ENCODE measurements at regions not wholly inside any gene's neighbourhood (a gene's known extent, or its start where the extent isn't known, plus 50 kb on each side); places are given as distances from the start of the nearest gene placed in this dataset.

GRCh38 chr1:71157715-71158114 lies 76.9 kb upstream of the ZRANB2 start:
- TF ChIP-seq POLR2A (IDR thresholded peaks at IDR 0.05) = no peak
- no peak for TF ChIP-seq CTCF (IDR thresholded peaks at IDR 0.05)
- TF ChIP-seq POLR2AphosphoS5 (IDR thresholded peaks at IDR 0.05) = no peak
- TF ChIP-seq EP300 (IDR thresholded peaks at IDR 0.05) = no peak
- H3K27ac ChIP-seq = peak overlapping the region in 2 of 4 donors; percentile 37 to 48
- H3K9me3 ChIP-seq = no peaks in the 10 kb centered on the region
- H3K4me3 ChIP-seq = no peak overlapping the region
- H3K27me3 ChIP-seq = no peaks in the 10 kb centered on the region
- no peak for ATAC-seq (ENCODE audit: low FRiP score in 2 of 2)
- H3K36me3 ChIP-seq = no peaks in the 10 kb centered on the region
- peaks cover 0 to 8% (median 3%) of the 10 kb centered on the region in 4 donors for H3K4me1 ChIP-seq
- 71 to 88% methylated on average over 2 of the region's 2 CpGs for WGBS, 2 donors
- DNase-seq = no peak

GRCh38 chr1:71157151-71157550 lies 76.3 kb upstream of the ZRANB2 start:
- peak in 1 of 2 donors; percentile 35 for DNase-seq
- H3K4me1 ChIP-seq = peaks cover 0 to 8% (median 3%) of the 10 kb centered on the region in 4 donors
- no peak overlapping the region for H3K4me3 ChIP-seq
- WGBS, 2 donors = 35 to 41% methylated on average over 5 of the region's 5 CpGs
- ATAC-seq (ENCODE audit: low FRiP score in 2 of 2) = peak; percentile 39 to 54
- TF ChIP-seq POLR2AphosphoS5 (IDR thresholded peaks at IDR 0.05) (no peak), EP300 (IDR thresholded peaks at IDR 0.05) (no peak), CTCF (IDR thresholded peaks at IDR 0.05) (no peak), POLR2A (IDR thresholded peaks at IDR 0.05) (no peak)
- H3K36me3 ChIP-seq = no peaks in the 10 kb centered on the region
- H3K27ac ChIP-seq = peak overlapping the region in 2 of 4 donors; percentile 37 to 48
- H3K9me3 ChIP-seq = no peaks in the 10 kb centered on the region
- H3K27me3 ChIP-seq = no peaks in the 10 kb centered on the region

GRCh38 chr1:71156590-71156989 lies 75.8 kb upstream of the ZRANB2 start:
- H3K36me3 ChIP-seq = no peaks in the 10 kb centered on the region
- H3K9me3 ChIP-seq = no peaks in the 10 kb centered on the region
- H3K4me3 ChIP-seq = no peak overlapping the region
- 32 to 62% methylated on average over 2 of the region's 2 CpGs for WGBS, 2 donors
- H3K27ac ChIP-seq = peak overlapping the region in 1 of 4 donors; percentile 48
- no peak for DNase-seq
- H3K27me3 ChIP-seq = no peaks in the 10 kb centered on the region
- no peak for TF ChIP-seq EP300 (IDR thresholded peaks at IDR 0.05)
- no peak for TF ChIP-seq CTCF (IDR thresholded peaks at IDR 0.05)
- no peak for TF ChIP-seq POLR2AphosphoS5 (IDR thresholded peaks at IDR 0.05)
- no peak for TF ChIP-seq POLR2A (IDR thresholded peaks at IDR 0.05)
- peaks cover 0 to 8% (median 3%) of the 10 kb centered on the region in 4 donors for H3K4me1 ChIP-seq
- ATAC-seq (ENCODE audit: low FRiP score in 2 of 2) = no peak

GRCh38 chr1:71154429-71154828 lies 73.6 kb upstream of the ZRANB2 start:
- no peaks in the 10 kb centered on the region for H3K9me3 ChIP-seq
- TF ChIP-seq CTCF (IDR thresholded peaks at IDR 0.05) (no peak), POLR2AphosphoS5 (IDR thresholded peaks at IDR 0.05) (no peak), EP300 (IDR thresholded peaks at IDR 0.05) (no peak), POLR2A (IDR thresholded peaks at IDR 0.05) (no peak)
- ATAC-seq (ENCODE audit: low FRiP score in 2 of 2) (peak in 1 of 2 donors; percentile 34), DNase-seq (no peak)
- H3K4me1 ChIP-seq = peaks cover 0 to 8% (median 3%) of the 10 kb centered on the region in 4 donors
- WGBS, 2 donors = 83 to 100% methylated on average over 2 to 3 of the region's 3 CpGs
- H3K4me3 ChIP-seq = no peak overlapping the region
- H3K36me3 ChIP-seq = no peaks in the 10 kb centered on the region
- no peak overlapping the region for H3K27ac ChIP-seq
- no peaks in the 10 kb centered on the region for H3K27me3 ChIP-seq

GRCh38 chr1:71153826-71154225 lies 73.0 kb upstream of the ZRANB2 start:
- DNase-seq (no peak), ATAC-seq (ENCODE audit: low FRiP score in 2 of 2) (no peak)
- H3K4me3 ChIP-seq = no peak overlapping the region
- WGBS, 2 donors = 63 to 75% methylated on average over 2 of the region's 2 CpGs
- no peak overlapping the region for H3K27ac ChIP-seq
- H3K27me3 ChIP-seq = no peaks in the 10 kb centered on the region
- H3K9me3 ChIP-seq = no peaks in the 10 kb centered on the region
- no peaks in the 10 kb centered on the region for H3K36me3 ChIP-seq
- TF ChIP-seq POLR2A (IDR thresholded peaks at IDR 0.05) (no peak), POLR2AphosphoS5 (IDR thresholded peaks at IDR 0.05) (no peak), CTCF (IDR thresholded peaks at IDR 0.05) (no peak), EP300 (IDR thresholded peaks at IDR 0.05) (no peak)
- peaks cover 0 to 8% (median 3%) of the 10 kb centered on the region in 4 donors for H3K4me1 ChIP-seq

All from upper lobe of left lung (tissue), 6 donors.